Large intestine (tissue), 3 donors: ENCODE measurements at regions not wholly inside any gene's neighbourhood (a gene's known extent, or its start where the extent isn't known, plus 50 kb on each side); places are given as distances from the start of the nearest gene placed in this dataset.

Experiments
- DNase-seq, 2 donors: peaks; one replicate each; pipeline versions ENCODE4 v3.0.0 to v3.0.0-alpha.2; 2013
- H3K27ac ChIP-seq: one replicate; pipeline ENCODE4 v1.5.1; 2013; ENCODE audit warnings: low read length
- H3K27me3 ChIP-seq: 2 replicates; pipeline ENCODE4 v1.6.1; 2013; ENCODE audit warnings: low read length; ENCODE audit not compliant: control insufficient read depth, insufficient read depth
- H3K36me3 ChIP-seq: 2 replicates; pipeline ENCODE4 v1.6.1; 2013; ENCODE audit warnings: low read length; ENCODE audit not compliant: control insufficient read depth, insufficient read depth
- H3K4me1 ChIP-seq: one replicate; pipeline ENCODE4 v1.6.1; 2013; ENCODE audit warnings: low read length; ENCODE audit not compliant: control insufficient read depth, insufficient read depth
- H3K4me3 ChIP-seq: one replicate; pipeline ENCODE4 v1.5.1; 2013; ENCODE audit warnings: low read length
- H3K9me3 ChIP-seq: one replicate; pipeline ENCODE4 v1.6.1; 2013; ENCODE audit warnings: mild to moderate bottlenecking, low read depth, low read length, moderate library complexity; ENCODE audit not compliant: control insufficient read depth
- WGBS: methylation state at CpG from one replicate; pipeline ENCODE4 v1.1.5; 2013; ENCODE audit warnings: low lambda C conversion rate; ENCODE audit not compliant: insufficient coverage; 5-methylcytosine and 5-hydroxymethylcytosine counted together

DNA sequence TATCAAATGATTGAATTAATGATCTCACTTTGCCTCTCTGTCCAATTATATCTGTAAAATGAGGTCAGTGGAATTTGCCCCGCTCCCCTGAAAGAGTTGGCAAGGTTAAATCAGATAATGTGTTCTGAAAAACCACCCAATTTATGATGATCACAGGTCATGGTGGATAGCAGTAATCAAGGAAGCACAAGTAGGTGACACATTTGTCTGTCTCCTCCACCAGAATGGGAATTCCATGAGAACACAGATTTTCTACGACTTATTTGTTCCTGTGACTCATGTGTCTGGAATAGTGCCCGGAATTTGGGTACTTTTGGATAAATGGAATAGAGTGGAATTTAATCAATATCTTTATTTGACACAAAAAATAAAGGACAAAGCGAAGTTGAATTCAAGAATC, 220.9 kb upstream of the SUCLG2 start:
- DNase-seq = no peak
- H3K27ac ChIP-seq = no peak overlapping the region
- 93% methylated on average over 3 of the region's 4 CpGs for WGBS
- no peaks in the 10 kb centered on the region for H3K4me1 ChIP-seq
- H3K27me3 ChIP-seq = no peaks in the 10 kb centered on the region
- H3K36me3 ChIP-seq = no peaks in the 10 kb centered on the region
- no peak overlapping the region for H3K4me3 ChIP-seq
- no peaks in the 10 kb centered on the region for H3K9me3 ChIP-seq

GRCh38 chr3:67870477-67870876, 216.1 kb upstream of the SUCLG2 start:
- 100% methylated on average over 2 of the region's 3 CpGs for WGBS
- Histone ChIP-seq H3K4me3 (no peak overlapping the region), H3K27me3 (no peaks in the 10 kb centered on the region), H3K9me3 (no peaks in the 10 kb centered on the region), H3K4me1 (no peaks in the 10 kb centered on the region), H3K36me3 (no peaks in the 10 kb centered on the region), H3K27ac (no peak overlapping the region)
- DNase-seq = no peak

DNA sequence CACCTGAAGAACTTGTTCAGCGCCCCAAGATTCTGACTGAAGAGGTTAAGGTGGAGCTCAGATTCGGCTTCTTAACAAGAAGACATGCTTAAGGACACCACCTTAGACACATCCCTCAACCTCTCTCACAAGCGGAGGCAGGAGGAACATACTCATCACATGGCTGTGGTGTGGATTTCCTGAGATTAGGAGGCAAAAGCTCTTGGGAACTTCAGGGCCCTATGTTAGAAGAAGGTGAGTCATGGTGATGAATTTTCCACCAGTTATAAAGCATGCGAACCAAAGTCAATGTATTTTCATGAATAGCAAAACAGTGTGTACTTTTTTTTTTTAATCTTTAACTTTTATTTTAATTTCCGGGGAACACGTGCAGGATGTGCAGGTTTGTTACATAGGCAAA, 212.2 kb upstream of the SUCLG2 start:
- 100% methylated on average over 2 of the region's 6 CpGs for WGBS
- Histone ChIP-seq H3K27ac (no peak overlapping the region), H3K4me3 (no peak overlapping the region), H3K36me3 (no peaks in the 10 kb centered on the region), H3K27me3 (no peaks in the 10 kb centered on the region), H3K4me1 (no peaks in the 10 kb centered on the region), H3K9me3 (no peaks in the 10 kb centered on the region)
- no peak for DNase-seq

DNA sequence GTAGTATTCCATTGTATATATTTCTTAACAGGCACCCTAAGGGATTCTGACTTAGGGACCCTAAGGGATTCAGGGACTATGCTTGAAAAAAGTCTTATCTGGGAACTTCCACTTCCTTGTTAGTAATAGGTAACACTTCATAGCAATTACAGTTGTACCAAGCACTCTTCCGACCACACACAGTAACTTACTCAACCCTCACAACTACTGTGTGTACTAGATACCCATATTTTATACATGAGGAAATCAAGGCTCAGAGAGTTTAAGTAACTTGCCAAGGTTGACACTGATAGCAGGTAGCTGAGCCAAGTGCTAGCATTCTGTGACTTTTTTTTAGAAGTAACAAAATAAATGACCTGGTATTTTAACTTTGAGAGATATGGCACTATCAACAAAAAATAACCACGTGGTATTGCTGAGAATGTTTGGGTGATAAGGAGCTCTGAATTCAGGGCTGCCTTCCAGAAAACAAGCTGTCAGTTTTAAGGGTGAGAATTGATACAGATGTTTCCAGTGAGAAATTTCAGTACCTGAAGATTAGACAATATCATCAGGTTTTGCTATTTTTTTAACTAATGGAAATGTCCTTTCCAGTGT, 210.3 kb upstream of the SUCLG2 start:
- no CpG with 5 or more reads among the region's 2 CpGs for WGBS
- Histone ChIP-seq H3K27ac (no peak overlapping the region), H3K27me3 (no peaks in the 10 kb centered on the region), H3K9me3 (no peaks in the 10 kb centered on the region), H3K4me1 (no peaks in the 10 kb centered on the region), H3K36me3 (no peaks in the 10 kb centered on the region), H3K4me3 (no peak overlapping the region)
- DNase-seq = no peak

- no peaks in the 10 kb centered on the region for H3K27me3 ChIP-seq
- no peak overlapping the region for H3K4me3 ChIP-seq
- no peaks in the 10 kb centered on the region for H3K36me3 ChIP-seq
- DNase-seq = no peak
- no peak overlapping the region for H3K27ac ChIP-seq
- H3K4me1 ChIP-seq = no peaks in the 10 kb centered on the region
- WGBS = 60% methylated on average over 1 of the region's 4 CpGs
- no peaks in the 10 kb centered on the region for H3K9me3 ChIP-seq
Measured at GRCh38 chr3:67863869-67864268, 209.5 kb upstream of the SUCLG2 start.

DNA sequence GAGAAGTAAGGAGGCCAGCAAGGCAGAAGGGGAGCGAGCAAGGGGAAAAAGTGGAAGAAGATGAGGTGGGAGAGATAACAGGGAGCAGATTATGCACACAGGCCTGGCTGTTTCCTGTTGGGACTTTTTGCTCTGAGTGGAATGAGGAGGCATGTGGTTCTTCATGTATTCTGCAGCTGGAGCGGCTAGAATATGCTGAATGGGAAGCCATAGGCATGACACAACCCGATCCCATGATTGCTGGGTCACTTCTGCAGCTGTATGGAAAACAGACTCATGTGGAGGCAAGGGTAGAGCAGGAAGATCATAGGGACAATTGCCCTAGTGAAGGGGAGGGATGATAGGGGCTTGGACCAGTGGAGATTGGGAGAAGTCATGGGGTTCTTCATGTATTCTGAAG, 206.0 kb upstream of the SUCLG2 start:
- no peak for DNase-seq
- Histone ChIP-seq H3K36me3 (no peaks in the 10 kb centered on the region), H3K27ac (no peak overlapping the region), H3K4me3 (no peak overlapping the region), H3K27me3 (no peaks in the 10 kb centered on the region), H3K4me1 (no peaks in the 10 kb centered on the region), H3K9me3 (no peaks in the 10 kb centered on the region)
- 100% methylated on average over 1 of the region's 3 CpGs for WGBS

DNA sequence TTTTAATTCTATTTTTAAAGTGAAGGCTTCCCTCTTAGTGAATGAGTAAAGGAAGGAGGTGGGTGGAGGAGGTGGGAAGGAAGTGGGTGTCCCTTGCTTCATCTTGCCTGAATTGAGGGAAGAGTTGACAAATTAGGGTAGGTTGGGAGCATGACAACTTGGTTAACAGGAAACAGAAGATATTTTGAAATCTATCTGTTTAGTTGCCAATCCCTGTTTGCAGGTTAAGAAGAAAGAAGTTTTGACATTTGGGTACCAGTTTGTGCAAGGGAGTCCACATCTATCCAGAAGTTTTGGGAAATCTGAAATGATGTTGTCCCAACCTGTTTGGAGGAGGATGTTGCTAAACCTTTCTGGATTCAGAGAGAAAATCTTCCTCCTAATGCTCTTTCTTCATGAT, 204.1 kb upstream of the SUCLG2 start:
- H3K4me1 ChIP-seq = no peaks in the 10 kb centered on the region

GRCh38 chr3:67856718-67857117, 202.3 kb upstream of the SUCLG2 start:
- H3K9me3 ChIP-seq = no peaks in the 10 kb centered on the region
- DNase-seq = no peak
- H3K4me1 ChIP-seq = no peaks in the 10 kb centered on the region
- H3K36me3 ChIP-seq = no peaks in the 10 kb centered on the region
- no peak overlapping the region for H3K4me3 ChIP-seq
- no peaks in the 10 kb centered on the region for H3K27me3 ChIP-seq
- 100% methylated on average over 1 of the region's 7 CpGs for WGBS
- no peak overlapping the region for H3K27ac ChIP-seq

More for the DNA sequence above, 204.1 kb upstream of the SUCLG2 start:
- H3K27me3 ChIP-seq = no peaks in the 10 kb centered on the region
- no peak overlapping the region for H3K4me3 ChIP-seq
- no peaks in the 10 kb centered on the region for H3K36me3 ChIP-seq
- no peaks in the 10 kb centered on the region for H3K9me3 ChIP-seq
- no peak overlapping the region for H3K27ac ChIP-seq
- DNase-seq = no peak

DNA sequence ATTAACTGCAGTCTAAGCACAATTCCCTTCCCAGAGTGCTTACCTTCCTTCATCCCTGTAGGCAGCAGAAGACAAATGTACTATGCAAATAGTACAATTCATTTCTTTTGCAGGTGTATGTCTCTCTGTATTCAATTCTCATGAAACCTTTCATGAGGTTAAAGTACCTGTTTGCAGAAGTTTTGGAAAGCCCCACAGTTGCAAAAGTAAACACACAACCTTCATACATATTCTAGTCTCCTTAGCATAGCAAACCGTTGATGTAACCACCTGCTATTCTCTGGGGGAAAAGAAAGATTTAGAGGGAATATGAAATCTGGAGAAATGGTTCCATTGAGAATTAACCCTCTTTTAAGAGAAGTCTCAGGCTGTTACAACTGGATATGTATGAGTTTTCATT, 200.3 kb upstream of the SUCLG2 start:
- Histone ChIP-seq H3K4me1 (no peaks in the 10 kb centered on the region), H3K27me3 (no peaks in the 10 kb centered on the region), H3K36me3 (no peaks in the 10 kb centered on the region), H3K4me3 (no peak overlapping the region), H3K27ac (no peak overlapping the region), H3K9me3 (no peaks in the 10 kb centered on the region)
- no CpG with 5 or more reads among the region's 1 CpG for WGBS
- no peak for DNase-seq

- H3K27me3 ChIP-seq = no peaks in the 10 kb centered on the region
- no peak overlapping the region for H3K27ac ChIP-seq
- DNase-seq = no peak
- WGBS = 100% methylated on average over 1 of the region's 2 CpGs
- no peak overlapping the region for H3K4me3 ChIP-seq
- H3K36me3 ChIP-seq = no peaks in the 10 kb centered on the region
- no peaks in the 10 kb centered on the region for H3K4me1 ChIP-seq
- no peaks in the 10 kb centered on the region for H3K9me3 ChIP-seq
Measured at GRCh38 chr3:67853520-67853919, 199.1 kb upstream of the SUCLG2 start.

GRCh38 chr3:67848299-67848698, 193.9 kb upstream of the SUCLG2 start:
- Histone ChIP-seq H3K4me1 (no peaks in the 10 kb centered on the region), H3K9me3 (no peaks in the 10 kb centered on the region), H3K27ac (no peak overlapping the region), H3K4me3 (no peak overlapping the region), H3K27me3 (no peaks in the 10 kb centered on the region), H3K36me3 (no peaks in the 10 kb centered on the region)
- no CpG with 5 or more reads among the region's 3 CpGs for WGBS
- no peak for DNase-seq
